Panc1 (cell line): ENCODE measurements at regions not wholly inside any gene's neighbourhood (a gene's known extent, or its start where the extent isn't known, plus 50 kb on each side); places are given as distances from the start of the nearest gene placed in this dataset.

Experiments
- ATAC-seq: fragments of 200-7000 bp; cut with Tn5 transposase; 2 replicates; pipeline ENCODE4 v1.9.1; 2020; ENCODE audit warnings: mild to moderate bottlenecking, moderate library complexity
- BruUV-seq: library from RNA; stranded (reverse); fragments of 400-500 nt; replicated peaks from 2 replicates; lab custom pipeline; 2021; lab: Mats Ljungman, UMichigan
- CTCF ChIA-PET: fragments of 300-600 bp; sonication (Branson Sonifier 250); formaldehyde crosslinking; loops from one replicate; lab custom pipeline; 2022; ENCODE audit warnings: antibody characterized with exemption; lab: Charles Lee
- POLR2A ChIA-PET: fragments of 300-600 bp; sonication (Branson Sonifier 250); formaldehyde crosslinking; loops from one replicate; lab custom pipeline; 2022; ENCODE audit warnings: antibody characterized with exemption; lab: Charles Lee
- DNase-seq: peaks from one replicate; pipeline ENCODE4 v3.0.0-alpha.2; 2010; ENCODE audit warnings: low read depth, low spot score
- H3K27ac ChIP-seq: 2 replicates; pipeline ENCODE4 v1.5.1; 2011; ENCODE audit warnings: mild to moderate bottlenecking, low read length, inconsistent platforms
- H3K27me3 ChIP-seq: fragments of 200-500 bp; sonication (Bioruptor generic); 2 replicates; pipeline ENCODE4 v1.6.0; 2014; ENCODE audit warnings: low read length, inconsistent platforms; ENCODE audit not compliant: control insufficient read depth, insufficient read depth
- H3K36me3 ChIP-seq: fragments of 200-500 bp; sonication (Bioruptor generic); 2 replicates; pipeline ENCODE4 v1.5.1; 2014; ENCODE audit warnings: inconsistent platforms, mild to moderate bottlenecking, low read length, moderate library complexity; ENCODE audit not compliant: control insufficient read depth, insufficient read depth
- H3K4me1 ChIP-seq: 2 replicates; pipeline ENCODE4 v1.5.1; 2011; ENCODE audit warnings: inconsistent platforms, mild to moderate bottlenecking, low read length, moderate library complexity; ENCODE audit not compliant: control insufficient read depth, insufficient read depth
- H3K4me3 ChIP-seq, 2 experiments: 2 replicates each; pipeline ENCODE4 v1.5.1; 2011 to 2012; ENCODE audit warnings: low read depth in 2 of 2, low read length in 2 of 2, mild to moderate bottlenecking in 2 of 2, inconsistent platforms in 1 of 2, moderate library complexity in 1 of 2
- H3K9me3 ChIP-seq: fragments of 200-500 bp; sonication (Bioruptor generic); 2 replicates; pipeline ENCODE4 v1.5.1; 2014; ENCODE audit warnings: low read depth, mild to moderate bottlenecking, inconsistent platforms, low read length, moderate library complexity; ENCODE audit not compliant: control insufficient read depth, insufficient read depth
- CTCF ChIP-seq: fragments of 450-650 bp; IDR thresholded peaks from 2 replicates; pipeline ENCODE4 v1.5.1; 2017; ENCODE audit warnings: mild to moderate bottlenecking
- POLR2AphosphoS5 ChIP-seq: IDR thresholded peaks from 2 replicates; pipeline ENCODE4 v1.6.1; 2012; ENCODE audit warnings: mild to moderate bottlenecking, low read depth, low read length, moderate library complexity
- REST ChIP-seq, 2 experiments: IDR thresholded peaks; 2 replicates each; pipeline ENCODE4 v1.6.1; 2011 to 2012; ENCODE audit warnings: low read depth in 2 of 2, control low read depth in 1 of 2, low read length in 1 of 2, mild to moderate bottlenecking in 1 of 2, moderate library complexity in 1 of 2; ENCODE audit not compliant: insufficient read depth in 1 of 2
- SIN3A ChIP-seq: IDR thresholded peaks from 2 replicates; pipeline ENCODE4 v1.6.1; 2012; ENCODE audit warnings: low read depth, mild to moderate bottlenecking, low read length, moderate library complexity, borderline replicate concordance; ENCODE audit not compliant: insufficient read depth
- TCF7L2 ChIP-seq: IDR thresholded peaks from 2 replicates; pipeline ENCODE4 v1.6.1; 2011; ENCODE audit warnings: mild to moderate bottlenecking, low read depth, low read length, inconsistent platforms
- in situ Hi-C: cut with HindIII; loops from 2 replicates; pipeline ENCODE4 v1.10.0; 2016; ENCODE audit warnings: low sequenced_read_pairs, low pct_unique_long_range_greater_than_20kb
- intact Hi-C: fragments of 100-400 bp; cut with micrococcal nuclease; formaldehyde crosslinking; loops from one replicate; pipeline ENCODE4 v1.10.0; 2022; ENCODE audit not compliant: unreplicated experiment

GRCh38 chr5:118247458-118247857 lies 740.9 kb downstream of the DTWD2 start:
- H3K27me3 ChIP-seq: no peaks in the 10 kb centered on the region
- ChIA-PET POLR2A (no interaction called here), CTCF (no interaction called here)
- in situ Hi-C loops (no loop called here), intact Hi-C loops (no loop called here)
- ATAC-seq (no peak), DNase-seq (no peak)
- no peaks in the 10 kb centered on the region for H3K36me3 ChIP-seq
- H3K27ac ChIP-seq: no peak overlapping the region
- H3K4me1 ChIP-seq: no peaks in the 10 kb centered on the region
- TF ChIP-seq CTCF (no peak), REST (IDR thresholded peaks at IDR 0.05; ENCODE audit: insufficient read depth in 1 of 2, low read depth in 2 of 2, low read length in 1 of 2) (no peak), POLR2AphosphoS5 (no peak), TCF7L2 (no peak), SIN3A (no peak)
- no peak overlapping the region for H3K4me3 ChIP-seq
- BruUV-seq: no TSS peak
- peaks cover 16% of the 10 kb centered on the region; the same call in 1 of the 2 replicates for H3K9me3 ChIP-seq

- POLR2A ChIA-PET: no interaction called here
- DNase-seq: no peak
- Histone ChIP-seq H3K27ac (no peak overlapping the region), H3K9me3 (peaks cover 3% of the 10 kb centered on the region; the same call in 1 of the 2 replicates), H3K4me3 (no peak overlapping the region), H3K36me3 (no peaks in the 10 kb centered on the region), H3K4me1 (no peaks in the 10 kb centered on the region), H3K27me3 (no peaks in the 10 kb centered on the region)
- intact Hi-C loops (no loop called here), in situ Hi-C loops (no loop called here)
- CTCF ChIA-PET: no interaction called here
- no peak for ATAC-seq
- TF ChIP-seq CTCF (no peak), TCF7L2 (no peak), SIN3A (no peak), REST (IDR thresholded peaks at IDR 0.05; ENCODE audit: insufficient read depth in 1 of 2, low read depth in 2 of 2, low read length in 1 of 2) (no peak), POLR2AphosphoS5 (no peak)
- no TSS peak for BruUV-seq
Measured at GRCh38 chr5:118243613-118244012, 744.7 kb downstream of the DTWD2 start.
